Liver (tissue), 8 donors: ENCODE measurements at regions not wholly inside any gene's neighbourhood (a gene's known extent, or its start where the extent isn't known, plus 50 kb on each side); places are given as distances from the start of the nearest gene placed in this dataset.

Experiments
- DNase-seq: peaks from one replicate; pipeline ENCODE4 v3.0.0-alpha.2; 2017; ENCODE audit warnings: low spot score
- H3K27ac ChIP-seq, 2 donors: one replicate each; pipeline ENCODE4 v1.7.0; 2013; ENCODE audit warnings: inconsistent platforms in 2 of 2, low read length in 2 of 2, control low read depth in 1 of 2, low read depth in 1 of 2, mild to moderate bottlenecking in 1 of 2
- H3K27me3 ChIP-seq, 4 donors: one replicate each; pipeline versions ENCODE4 v1.6.1 to v1.7.0; 2013; ENCODE audit warnings: low read length in 3 of 4, inconsistent platforms in 1 of 4, mild to moderate bottlenecking in 1 of 4, moderate library complexity in 1 of 4; ENCODE audit not compliant: control insufficient read depth in 4 of 4, insufficient read depth in 4 of 4
- H3K36me3 ChIP-seq, 4 donors: one replicate each; pipeline versions ENCODE4 v1.6.1 to v1.7.0; 2013; ENCODE audit warnings: low read length in 3 of 4, mild to moderate bottlenecking in 3 of 4, low read depth in 1 of 4, moderate library complexity in 1 of 4; ENCODE audit not compliant: control insufficient read depth in 4 of 4, insufficient read depth in 3 of 4
- H3K4me1 ChIP-seq, 4 donors: one replicate each; pipeline versions ENCODE4 v1.6.1 to v1.7.0; 2013; ENCODE audit warnings: low read length in 3 of 4, mild to moderate bottlenecking in 3 of 4, moderate library complexity in 1 of 4; ENCODE audit not compliant: control insufficient read depth in 4 of 4, insufficient read depth in 4 of 4
- H3K4me3 ChIP-seq, 3 donors: one replicate each; pipeline versions ENCODE4 v1.6.1 to v1.7.0; 2013; ENCODE audit warnings: low read length in 3 of 3, control low read depth in 1 of 3, low read depth in 1 of 3, mild to moderate bottlenecking in 1 of 3
- H3K9ac ChIP-seq, 2 donors: one replicate each; pipeline ENCODE4 v1.7.0; 2013; ENCODE audit warnings: low read length in 2 of 2, mild to moderate bottlenecking in 2 of 2, moderate library complexity in 2 of 2, control low read depth in 1 of 2, low read depth in 1 of 2
- H3K9me3 ChIP-seq, 4 donors: one replicate each; pipeline versions ENCODE4 v1.6.1 to v1.7.0; 2013; ENCODE audit warnings: low read length in 3 of 4; ENCODE audit not compliant: control insufficient read depth in 4 of 4
- EGR1 ChIP-seq, 2 donors: IDR thresholded peaks; 2 replicates each; pipeline ENCODE4 v1.6.1; 2016 to 2018; ENCODE audit warnings: antibody characterized with exemption in 2 of 2, low read depth in 2 of 2
- FOXA1 ChIP-seq: IDR thresholded peaks from 2 replicates; pipeline ENCODE4 v1.6.1; 2016; ENCODE audit warnings: antibody characterized with exemption
- FOXA2 ChIP-seq: IDR thresholded peaks from 2 replicates; pipeline ENCODE4 v1.6.1; 2016; ENCODE audit warnings: antibody characterized with exemption
- HNF4A ChIP-seq, 2 donors: conservative IDR thresholded peaks; 2 replicates each; pipeline ENCODE4 v1.6.1; 2016; ENCODE audit warnings: antibody characterized with exemption in 2 of 2, mild to moderate bottlenecking in 2 of 2
- HNF4G ChIP-seq: IDR thresholded peaks from 2 replicates; pipeline ENCODE4 v1.6.1; 2016; ENCODE audit warnings: antibody characterized with exemption
- JUND ChIP-seq, 2 donors: IDR thresholded peaks; 2 replicates each; pipeline ENCODE4 v1.6.1; 2016; ENCODE audit warnings: antibody characterized with exemption in 2 of 2
- NR2F2 ChIP-seq: IDR thresholded peaks from 2 replicates; pipeline ENCODE4 v1.6.1; 2016; ENCODE audit warnings: antibody characterized with exemption
- RAD21 ChIP-seq, 2 donors: IDR thresholded peaks; 2 replicates each; pipeline ENCODE4 v1.6.1; 2016; ENCODE audit warnings: antibody characterized with exemption in 2 of 2, mild to moderate bottlenecking in 2 of 2
- SP1 ChIP-seq: IDR thresholded peaks from 2 replicates; pipeline ENCODE4 v1.6.1; 2018; ENCODE audit warnings: antibody characterized with exemption, mild to moderate bottlenecking
- TAF1 ChIP-seq: conservative IDR thresholded peaks from 2 replicates; pipeline ENCODE4 v1.6.1; 2016; ENCODE audit warnings: antibody characterized with exemption, mild to moderate bottlenecking
- YY1 ChIP-seq: IDR thresholded peaks from 2 replicates; pipeline ENCODE4 v1.6.1; 2016; ENCODE audit warnings: antibody characterized with exemption, mild to moderate bottlenecking
- WGBS: extraction: QIAGEN DNeasy Blood & Tissue Kit; methylation state at CpG from one replicate; pipeline ENCODE4 v1.1.7; 2013; 5-methylcytosine and 5-hydroxymethylcytosine counted together
- TF ChIP-seq, protein P1 (sequence below): IDR thresholded peaks from 2 replicates; pipeline ENCODE4 v1.6.1; 2016; ENCODE audit warnings: antibody characterized with exemption, mild to moderate bottlenecking
- TF ChIP-seq, protein P2 (sequence below): IDR thresholded peaks from 2 replicates; pipeline ENCODE4 v1.6.1; 2016; ENCODE audit warnings: antibody characterized with exemption
- TF ChIP-seq, protein P3 (sequence below): fragments of 150-350 bp; IDR thresholded peaks from 2 replicates; pipeline ENCODE4 v1.5.1; 2017; ENCODE audit warnings: improper control_type of control experiment, low read depth, low read length; ENCODE audit not compliant: missing input control
- TF ChIP-seq, protein P4 (sequence below): IDR thresholded peaks from 2 replicates; pipeline ENCODE4 v1.6.1; 2016; ENCODE audit warnings: antibody characterized with exemption
- TF ChIP-seq, protein P5 (sequence below): IDR thresholded peaks from 2 replicates; pipeline ENCODE4 v1.6.1; 2016; ENCODE audit warnings: antibody characterized with exemption
- donor health status: healthy.
- donor health status: healthy.
- donor health status: healthy.
- donor health status: healthy.
- donor health status: healthy.

DNA sequence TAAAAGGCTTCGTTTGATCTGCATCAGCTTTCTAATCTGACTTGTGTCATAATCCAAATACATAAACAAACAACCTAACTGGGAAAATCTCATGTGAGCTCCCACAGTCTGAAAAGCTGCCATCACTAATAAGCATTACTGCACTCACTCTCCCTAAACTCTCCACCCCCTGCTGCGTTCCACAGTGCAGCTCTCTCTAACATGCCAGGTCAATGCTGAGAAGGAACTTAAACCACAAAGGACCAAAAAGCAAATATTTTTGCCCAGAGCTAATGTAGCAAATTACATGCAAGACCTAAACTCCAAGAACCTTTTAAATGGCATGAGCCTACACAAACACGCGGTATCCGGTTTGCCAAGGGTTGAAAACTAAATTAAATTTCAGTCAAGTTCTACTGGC lies 542.3 kb upstream of the JARID2 start:
- no peak overlapping the region for H3K27ac ChIP-seq
- peaks cover 0 to 2% (median 0%) of the 10 kb centered on the region in 4 donors for H3K4me1 ChIP-seq
- H3K9ac ChIP-seq = no peak overlapping the region
- DNase-seq = no peak
- TF ChIP-seq JUND (IDR thresholded peaks at IDR 0.05) (no peak), TAF1 (no peak), FOXA2 (no peak)
- TF ChIP-seq, protein P1, sequence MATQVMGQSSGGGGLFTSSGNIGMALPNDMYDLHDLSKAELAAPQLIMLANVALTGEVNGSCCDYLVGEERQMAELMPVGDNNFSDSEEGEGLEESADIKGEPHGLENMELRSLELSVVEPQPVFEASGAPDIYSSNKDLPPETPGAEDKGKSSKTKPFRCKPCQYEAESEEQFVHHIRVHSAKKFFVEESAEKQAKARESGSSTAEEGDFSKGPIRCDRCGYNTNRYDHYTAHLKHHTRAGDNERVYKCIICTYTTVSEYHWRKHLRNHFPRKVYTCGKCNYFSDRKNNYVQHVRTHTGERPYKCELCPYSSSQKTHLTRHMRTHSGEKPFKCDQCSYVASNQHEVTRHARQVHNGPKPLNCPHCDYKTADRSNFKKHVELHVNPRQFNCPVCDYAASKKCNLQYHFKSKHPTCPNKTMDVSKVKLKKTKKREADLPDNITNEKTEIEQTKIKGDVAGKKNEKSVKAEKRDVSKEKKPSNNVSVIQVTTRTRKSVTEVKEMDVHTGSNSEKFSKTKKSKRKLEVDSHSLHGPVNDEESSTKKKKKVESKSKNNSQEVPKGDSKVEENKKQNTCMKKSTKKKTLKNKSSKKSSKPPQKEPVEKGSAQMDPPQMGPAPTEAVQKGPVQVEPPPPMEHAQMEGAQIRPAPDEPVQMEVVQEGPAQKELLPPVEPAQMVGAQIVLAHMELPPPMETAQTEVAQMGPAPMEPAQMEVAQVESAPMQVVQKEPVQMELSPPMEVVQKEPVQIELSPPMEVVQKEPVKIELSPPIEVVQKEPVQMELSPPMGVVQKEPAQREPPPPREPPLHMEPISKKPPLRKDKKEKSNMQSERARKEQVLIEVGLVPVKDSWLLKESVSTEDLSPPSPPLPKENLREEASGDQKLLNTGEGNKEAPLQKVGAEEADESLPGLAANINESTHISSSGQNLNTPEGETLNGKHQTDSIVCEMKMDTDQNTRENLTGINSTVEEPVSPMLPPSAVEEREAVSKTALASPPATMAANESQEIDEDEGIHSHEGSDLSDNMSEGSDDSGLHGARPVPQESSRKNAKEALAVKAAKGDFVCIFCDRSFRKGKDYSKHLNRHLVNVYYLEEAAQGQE = no peak
- TF ChIP-seq, protein P2, sequence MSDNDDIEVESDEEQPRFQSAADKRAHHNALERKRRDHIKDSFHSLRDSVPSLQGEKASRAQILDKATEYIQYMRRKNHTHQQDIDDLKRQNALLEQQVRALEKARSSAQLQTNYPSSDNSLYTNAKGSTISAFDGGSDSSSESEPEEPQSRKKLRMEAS = no peak
- TF ChIP-seq, protein P3, sequence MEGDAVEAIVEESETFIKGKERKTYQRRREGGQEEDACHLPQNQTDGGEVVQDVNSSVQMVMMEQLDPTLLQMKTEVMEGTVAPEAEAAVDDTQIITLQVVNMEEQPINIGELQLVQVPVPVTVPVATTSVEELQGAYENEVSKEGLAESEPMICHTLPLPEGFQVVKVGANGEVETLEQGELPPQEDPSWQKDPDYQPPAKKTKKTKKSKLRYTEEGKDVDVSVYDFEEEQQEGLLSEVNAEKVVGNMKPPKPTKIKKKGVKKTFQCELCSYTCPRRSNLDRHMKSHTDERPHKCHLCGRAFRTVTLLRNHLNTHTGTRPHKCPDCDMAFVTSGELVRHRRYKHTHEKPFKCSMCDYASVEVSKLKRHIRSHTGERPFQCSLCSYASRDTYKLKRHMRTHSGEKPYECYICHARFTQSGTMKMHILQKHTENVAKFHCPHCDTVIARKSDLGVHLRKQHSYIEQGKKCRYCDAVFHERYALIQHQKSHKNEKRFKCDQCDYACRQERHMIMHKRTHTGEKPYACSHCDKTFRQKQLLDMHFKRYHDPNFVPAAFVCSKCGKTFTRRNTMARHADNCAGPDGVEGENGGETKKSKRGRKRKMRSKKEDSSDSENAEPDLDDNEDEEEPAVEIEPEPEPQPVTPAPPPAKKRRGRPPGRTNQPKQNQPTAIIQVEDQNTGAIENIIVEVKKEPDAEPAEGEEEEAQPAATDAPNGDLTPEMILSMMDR = no peak
- H3K36me3 ChIP-seq = no peaks in the 10 kb centered on the region
- 93% methylated on average over 5 of the region's 5 CpGs for WGBS
- H3K9me3 ChIP-seq = peaks cover 0 to 3% (median 2%) of the 10 kb centered on the region in 4 donors
- H3K4me3 ChIP-seq = no peak overlapping the region
- H3K27me3 ChIP-seq = no peaks in the 10 kb centered on the region

DNA sequence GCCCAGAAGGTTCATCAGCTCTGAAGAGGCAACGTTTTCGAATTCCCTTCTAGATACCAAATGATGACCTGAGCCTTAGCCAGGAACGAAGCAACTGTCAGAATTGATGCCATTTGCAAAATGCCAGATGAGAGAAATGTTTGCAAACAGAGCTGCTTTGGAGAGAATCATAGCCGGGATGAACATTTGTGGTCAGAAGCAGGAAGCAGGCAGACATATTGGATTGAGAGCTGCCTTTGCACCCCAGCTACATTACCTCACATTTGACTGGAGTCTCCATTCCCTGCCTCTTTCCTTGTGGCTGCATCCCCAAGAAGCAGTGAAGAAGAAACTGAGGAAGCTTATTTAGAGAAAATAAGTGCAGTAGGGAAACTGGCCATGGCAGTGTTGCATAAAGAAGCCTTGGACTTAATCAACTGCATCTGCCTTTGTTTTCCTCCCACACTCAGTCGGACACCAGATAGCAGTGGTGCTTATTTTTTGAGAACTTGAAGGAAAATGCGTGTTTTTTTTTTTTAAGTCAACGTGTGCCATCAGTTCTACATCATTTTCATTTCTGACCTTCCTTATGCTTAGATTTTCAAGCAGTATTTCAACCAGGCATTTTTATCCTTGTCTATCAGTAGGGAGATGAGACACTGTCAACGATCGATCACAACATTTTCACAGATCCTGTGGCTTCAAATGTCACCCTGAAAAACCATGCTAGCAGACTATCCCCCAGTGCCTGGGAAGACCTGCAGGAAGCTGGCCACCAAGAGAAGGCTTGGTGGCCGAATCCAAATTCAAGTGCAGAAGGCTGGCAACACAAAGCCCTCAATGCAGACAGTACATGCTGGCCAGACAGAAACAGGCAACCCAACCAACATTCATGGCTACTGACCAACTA lies 541.2 kb upstream of the JARID2 start:
- Histone ChIP-seq H3K9ac (no peak overlapping the region), H3K27me3 (no peaks in the 10 kb centered on the region), H3K9me3 (peaks cover 0 to 3% (median 2%) of the 10 kb centered on the region in 4 donors), H3K4me1 (peaks cover 0 to 2% (median 0%) of the 10 kb centered on the region in 4 donors), H3K36me3 (no peaks in the 10 kb centered on the region), H3K4me3 (no peak overlapping the region), H3K27ac (no peak overlapping the region)
- 89% methylated on average over 10 of the region's 10 CpGs for WGBS
- no peak for DNase-seq
- TF ChIP-seq FOXA1 (no peak), RAD21 (IDR thresholded peaks at IDR 0.05) (no peak), SP1 (no peak), HNF4A (conservative IDR thresholded peaks at IDR 0.05) (no peak), FOXA2 (no peak), EGR1 (IDR thresholded peaks at IDR 0.05; ENCODE audit: low read depth in 2 of 2) (no peak), HNF4G (no peak), TAF1 (no peak), NR2F2 (no peak), YY1 (no peak), JUND (IDR thresholded peaks at IDR 0.05) (no peak)
- TF ChIP-seq, protein P4, sequence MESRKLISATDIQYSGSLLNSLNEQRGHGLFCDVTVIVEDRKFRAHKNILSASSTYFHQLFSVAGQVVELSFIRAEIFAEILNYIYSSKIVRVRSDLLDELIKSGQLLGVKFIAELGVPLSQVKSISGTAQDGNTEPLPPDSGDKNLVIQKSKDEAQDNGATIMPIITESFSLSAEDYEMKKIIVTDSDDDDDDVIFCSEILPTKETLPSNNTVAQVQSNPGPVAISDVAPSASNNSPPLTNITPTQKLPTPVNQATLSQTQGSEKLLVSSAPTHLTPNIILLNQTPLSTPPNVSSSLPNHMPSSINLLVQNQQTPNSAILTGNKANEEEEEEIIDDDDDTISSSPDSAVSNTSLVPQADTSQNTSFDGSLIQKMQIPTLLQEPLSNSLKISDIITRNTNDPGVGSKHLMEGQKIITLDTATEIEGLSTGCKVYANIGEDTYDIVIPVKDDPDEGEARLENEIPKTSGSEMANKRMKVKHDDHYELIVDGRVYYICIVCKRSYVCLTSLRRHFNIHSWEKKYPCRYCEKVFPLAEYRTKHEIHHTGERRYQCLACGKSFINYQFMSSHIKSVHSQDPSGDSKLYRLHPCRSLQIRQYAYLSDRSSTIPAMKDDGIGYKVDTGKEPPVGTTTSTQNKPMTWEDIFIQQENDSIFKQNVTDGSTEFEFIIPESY = no peak
- TF ChIP-seq, protein P1 = no peak
- TF ChIP-seq, protein P5, sequence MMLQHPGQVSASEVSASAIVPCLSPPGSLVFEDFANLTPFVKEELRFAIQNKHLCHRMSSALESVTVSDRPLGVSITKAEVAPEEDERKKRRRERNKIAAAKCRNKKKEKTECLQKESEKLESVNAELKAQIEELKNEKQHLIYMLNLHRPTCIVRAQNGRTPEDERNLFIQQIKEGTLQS = no peak
- TF ChIP-seq, protein P3 = no peak
- TF ChIP-seq, protein P2 = no peak
